K562 (cell line): ENCODE measurements at regions not wholly inside any gene's neighbourhood (a gene's known extent, or its start where the extent isn't known, plus 50 kb on each side); places are given as distances from the start of the nearest gene placed in this dataset.

Experiments
- ATAC-seq: fragments of 200-7000 bp; cut with Tn5 transposase; 3 replicates; pipeline ENCODE4 v1.9.1; 2020; ENCODE audit warnings: moderate library complexity
- BruUV-seq: library from RNA; stranded (reverse); fragments of 400-500 nt; replicated peaks from 2 replicates; lab custom pipeline; 2021; lab: Mats Ljungman, UMichigan
- CTCF ChIA-PET: fragments of 300-600 bp; formaldehyde crosslinking; extraction: SDS; loops from one replicate; lab custom pipeline; 2021; ENCODE audit warnings: low intra/inter-chr PET ratio; lab: Yijun Ruan, JAX
- POLR2A ChIA-PET: fragments of 300-600, 350-650 bp; sonication (Branson Sonifier 250); formaldehyde crosslinking; extraction: SDS; loops from one replicate; lab custom pipeline; 2021; ENCODE audit warnings: antibody characterized with exemption, inconsistent platforms; lab: Yijun Ruan, JAX
- DNase-seq, 4 experiments: peaks; one replicate each; pipeline versions ENCODE4 v3.0.0 to v3.0.0-alpha.2; 2011 to 2018; ENCODE audit warnings: low spot score in 3 of 4, mixed read lengths in 3 of 4; ENCODE audit errors: extremely low read depth in 1 of 4
- FAIRE-seq: peaks from 2 replicates; lab custom pipeline; 2011; peaks lifted over from hg19 to GRCh38; lab: Jason Lieb, UNC
- H2AFZ ChIP-seq: 2 replicates; pipeline ENCODE4 v1.6.0; 2011; ENCODE audit warnings: low read depth, low read length, control low read depth, inconsistent platforms
- H3K27ac ChIP-seq: fragments of 200-600 bp; 3 replicates; pipeline ENCODE4 v1.8.0; 2011; ENCODE audit warnings: low read depth, mild to moderate bottlenecking, control low read depth, inconsistent platforms, low read length, moderate library complexity, mixed read lengths; ENCODE audit errors: extremely low read depth
- H3K27me3 ChIP-seq, 2 experiments: fragments of 300-600 bp in 1 of 2; 2 replicates in 1 of 2; 3 replicates in 1 of 2; pipeline versions ENCODE4 v1.6.0 to v1.8.0; 2011; ENCODE audit warnings: inconsistent platforms in 2 of 2, low read length in 2 of 2, mild to moderate bottlenecking in 1 of 2, mixed read lengths in 1 of 2, moderate library complexity in 1 of 2; ENCODE audit not compliant: control insufficient read depth in 2 of 2, insufficient read depth in 2 of 2
- H3K36me3 ChIP-seq: fragments of 300-600 bp; 3 replicates; pipeline ENCODE4 v1.8.0; 2011; ENCODE audit warnings: mild to moderate bottlenecking, low read length, inconsistent platforms; ENCODE audit not compliant: control insufficient read depth, insufficient read depth
- H3K4me1 ChIP-seq, 2 experiments: fragments of 200-600 bp in 1 of 2; replicated peaks in 1 of 2; 2 replicates in 1 of 2; 3 replicates in 1 of 2; pipeline versions ENCODE4 v1.5.1 to v1.8.0; 2011; ENCODE audit warnings: inconsistent platforms in 2 of 2, low read length in 2 of 2, mild to moderate bottlenecking in 1 of 2, mixed read lengths in 1 of 2, moderate library complexity in 1 of 2; ENCODE audit not compliant: control insufficient read depth in 2 of 2, insufficient read depth in 2 of 2
- H3K4me2 ChIP-seq: 2 replicates; pipeline ENCODE4 v1.6.1; 2011; ENCODE audit warnings: low read length, control low read depth, inconsistent platforms, mixed read lengths; ENCODE audit not compliant: insufficient read depth
- H3K4me3 ChIP-seq: fragments of 200-600 bp; sonication (generic), shearing (Covaris generic); 2 replicates; pipeline ENCODE4 v1.5.1; 2016; ENCODE audit warnings: control low read depth, inconsistent platforms
- H3K79me2 ChIP-seq: fragments of 200-600 bp; 3 replicates; pipeline ENCODE4 v1.8.0; 2011; ENCODE audit warnings: low read length, inconsistent platforms; ENCODE audit not compliant: control insufficient read depth, insufficient read depth
- H3K9ac ChIP-seq, 2 experiments: 2 replicates each; pipeline versions ENCODE4 v1.6.0 to v1.6.1; 2011; ENCODE audit warnings: low read depth in 2 of 2, low read length in 2 of 2, control low read depth in 1 of 2, inconsistent platforms in 1 of 2, mild to moderate bottlenecking in 1 of 2, mixed read lengths in 1 of 2; ENCODE audit not compliant: insufficient read depth in 1 of 2
- H3K9me1 ChIP-seq: one replicate; pipeline ENCODE4 v1.6.0; 2011; ENCODE audit warnings: inconsistent platforms, mild to moderate bottlenecking, low read length, moderate library complexity; ENCODE audit not compliant: control insufficient read depth, insufficient read depth
- H3K9me3 ChIP-seq: replicated peaks from 2 replicates; pipeline ENCODE4 v1.5.1; 2011; ENCODE audit warnings: low read depth, low read length, inconsistent platforms; ENCODE audit not compliant: control insufficient read depth, insufficient read depth
- H4K20me1 ChIP-seq: replicated peaks from 2 replicates; pipeline ENCODE4 v1.6.1; 2011; ENCODE audit warnings: low read length, inconsistent platforms, mixed read lengths; ENCODE audit not compliant: control insufficient read depth, insufficient read depth
- ARHGAP35 ChIP-seq: fragments of 450-650 bp; IDR thresholded peaks from 2 replicates; pipeline ENCODE4 v1.6.1; 2018; ENCODE audit not compliant: partially characterized antibody
- DDX20 ChIP-seq: fragments of 450-650 bp; IDR thresholded peaks from 2 replicates; pipeline ENCODE4 v1.6.1; 2016; ENCODE audit warnings: missing genetic modification characterization, low read depth, mild to moderate bottlenecking, missing compliant biosample characterization, moderate library complexity
- FOXP1 ChIP-seq: sonication (generic); formaldehyde crosslinking; IDR thresholded peaks from 2 replicates; pipeline ENCODE4 v1.8.0; 2022; ENCODE audit warnings: mild to moderate bottlenecking, missing genetic modification reagents
- HNRNPUL1 ChIP-seq: fragments of 200-400 bp; formaldehyde crosslinking; IDR thresholded peaks from 2 replicates; pipeline ENCODE4 v1.6.1; 2017; ENCODE audit warnings: low read length
- PHF20 ChIP-seq: fragments of 450-650 bp; IDR thresholded peaks from 2 replicates; pipeline ENCODE4 v1.6.1; 2018; ENCODE audit not compliant: partially characterized antibody
- TRIM28 ChIP-seq: fragments of 450-650 bp; IDR thresholded peaks from 2 replicates; pipeline ENCODE4 v1.6.1; 2017
- ZKSCAN3 ChIP-seq: fragments of 250-450 bp; sonication (Bioruptor Pico); IDR thresholded peaks from 2 replicates; pipeline ENCODE4 v1.4.0; 2020
- ZNF23 ChIP-seq: fragments of 250-450 bp; sonication (Bioruptor Pico); IDR thresholded peaks from 2 replicates; pipeline ENCODE4 v1.4.0; 2020; ENCODE audit warnings: mild to moderate bottlenecking
- ZNF436 ChIP-seq: fragments of 250-450, 450-650 bp; sonication (Bioruptor Pico); formaldehyde crosslinking; IDR thresholded peaks from 2 replicates; pipeline ENCODE4 v1.7.0; 2020; ENCODE audit warnings: mild to moderate bottlenecking
- ZNF589 ChIP-seq: fragments of 200-800 bp; sonication (Bioruptor generic); IDR thresholded peaks from 2 replicates; pipeline ENCODE4 v1.6.1; 2016; ENCODE audit warnings: low read depth, missing genetic modification characterization, missing compliant biosample characterization
- WGBS: fragments of 100-300 bp; shearing (Covaris generic); methylation state at CpG from one replicate; pipeline ENCODE4 v1.1.6; 2016; ENCODE audit warnings: low coverage, mixed read lengths; ENCODE audit not compliant: insufficient coverage; ENCODE audit errors: missing lambda C conversion rate; 5-methylcytosine and 5-hydroxymethylcytosine counted together
- in situ Hi-C: fragments of 300-500 bp; cut with MboI; formaldehyde crosslinking; loops from 4 replicates; pipeline ENCODE4 v1.15.0; 2018; ENCODE audit warnings: inconsistent platforms, mixed read lengths
- intact Hi-C: fragments of 100-400 bp; cut with micrococcal nuclease; formaldehyde crosslinking; loops from 2 replicates; pipeline ENCODE4 v1.14.2; 2022
- TF ChIP-seq, protein P1 (sequence below), 2 experiments: fragments of 450-650 bp; conservative IDR thresholded peaks; 2 replicates each; pipeline ENCODE4 v1.6.1; 2017; ENCODE audit warnings: mild to moderate bottlenecking in 2 of 2, moderate library complexity in 2 of 2
- TF ChIP-seq, protein P2 (sequence below): fragments of 250-450 bp; sonication (Bioruptor Pico); IDR thresholded peaks from 2 replicates; pipeline ENCODE4 v1.8.0; 2021; ENCODE audit warnings: moderate library complexity, mild to moderate bottlenecking, inconsistent platforms

DNA sequence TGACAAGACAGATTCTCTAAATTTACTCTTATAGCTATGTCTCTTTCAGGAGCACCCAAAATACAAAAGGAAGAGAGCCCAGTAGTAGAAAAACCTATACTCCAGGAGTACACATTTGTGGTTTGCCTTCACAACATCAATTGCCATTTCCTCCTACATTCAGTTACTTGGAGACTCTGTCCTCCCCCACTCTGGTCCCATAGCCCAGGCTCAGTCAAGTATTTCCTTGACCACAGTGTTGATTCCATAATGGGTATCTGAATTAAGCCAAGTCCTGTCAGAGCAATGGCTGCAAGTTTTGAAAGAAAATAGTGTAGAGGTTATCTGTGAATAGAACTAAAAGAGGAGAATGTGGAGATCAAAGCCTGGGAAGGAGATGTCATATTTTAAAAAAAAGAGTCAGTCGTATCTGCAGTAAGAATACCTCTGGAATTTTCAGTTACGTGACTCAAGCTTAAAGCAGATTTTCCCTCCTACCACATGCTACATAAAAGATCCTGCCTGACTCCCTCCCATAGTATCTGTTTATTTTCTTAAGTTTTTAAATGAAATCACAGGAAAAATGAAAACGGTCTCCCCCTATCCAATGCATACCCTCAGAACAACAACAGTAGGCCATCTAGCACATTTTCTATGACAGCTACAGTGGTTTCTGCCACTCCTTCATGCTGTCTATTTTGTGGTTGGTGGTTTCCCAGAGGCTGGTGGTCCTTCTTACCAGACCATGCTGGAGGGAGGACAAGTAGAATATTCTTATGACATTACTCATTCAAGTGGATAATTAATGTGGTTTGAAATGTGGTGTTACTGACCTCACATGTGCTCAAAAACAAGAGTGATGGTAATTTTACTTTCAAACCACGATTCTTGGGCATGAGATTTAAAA, 249.7 kb upstream of the TMEM161B start:
- Histone ChIP-seq H3K27ac (no peak overlapping the region), H3K36me3 (no peaks in the 10 kb centered on the region), H2AFZ (no peak overlapping the region), H4K20me1 (no peaks in the 10 kb centered on the region), H3K9me3 (no peaks in the 10 kb centered on the region), H3K27me3 (no peaks in the 10 kb centered on the region), H3K4me2 (no peak overlapping the region), H3K9me1 (no peaks in the 10 kb centered on the region), H3K9ac (no peak overlapping the region)
- CTCF ChIA-PET: interaction anchor here (0.7 kb wide), 1 partner anchor 9 kb away, joined by 3 read pairs; no protein-coding TSS in a partner anchor
- peak; percentile 15 for FAIRE-seq
- in situ Hi-C loops: no loop called here
- BruUV-seq: no TSS peak
- WGBS: 0% methylated on average over 4 of the region's 4 CpGs
- no peak for DNase-seq
- no peak for ATAC-seq
- no peak for TF ChIP-seq HNRNPUL1
- TF ChIP-seq ZNF589: no peak
- TF ChIP-seq ZNF23 (CRISPR knock-in tag): no peak
- TF ChIP-seq ZNF436: no peak
- no peak for TF ChIP-seq DDX20
- no peak for TF ChIP-seq ARHGAP35
- no peak for TF ChIP-seq ZKSCAN3
- TF ChIP-seq, protein P1, sequence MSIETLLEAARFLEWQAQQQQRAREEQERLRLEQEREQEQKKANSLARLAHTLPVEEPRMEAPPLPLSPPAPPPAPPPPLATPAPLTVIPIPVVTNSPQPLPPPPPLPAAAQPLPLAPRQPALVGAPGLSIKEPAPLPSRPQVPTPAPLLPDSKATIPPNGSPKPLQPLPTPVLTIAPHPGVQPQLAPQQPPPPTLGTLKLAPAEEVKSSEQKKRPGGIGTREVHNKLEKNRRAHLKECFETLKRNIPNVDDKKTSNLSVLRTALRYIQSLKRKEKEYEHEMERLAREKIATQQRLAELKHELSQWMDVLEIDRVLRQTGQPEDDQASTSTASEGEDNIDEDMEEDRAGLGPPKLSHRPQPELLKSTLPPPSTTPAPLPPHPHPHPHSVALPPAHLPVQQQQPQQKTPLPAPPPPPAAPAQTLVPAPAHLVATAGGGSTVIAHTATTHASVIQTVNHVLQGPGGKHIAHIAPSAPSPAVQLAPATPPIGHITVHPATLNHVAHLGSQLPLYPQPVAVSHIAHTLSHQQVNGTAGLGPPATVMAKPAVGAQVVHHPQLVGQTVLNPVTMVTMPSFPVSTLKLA (conservative IDR thresholded peaks at IDR 0.05): no peak
- no peak for TF ChIP-seq PHF20
- TF ChIP-seq TRIM28: no peak
- TF ChIP-seq FOXP1: no peak
- TF ChIP-seq, protein P2, sequence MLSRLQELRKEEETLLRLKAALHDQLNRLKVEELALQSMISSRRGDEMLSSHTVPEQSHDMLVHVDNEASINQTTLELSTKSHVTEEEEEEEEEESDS (CRISPR knock-in tag): no peak
- TF ChIP-seq, all 486 proteins: peak for 0
- POLR2A ChIA-PET: no interaction called here
- Histone ChIP-seq H3K79me2 (no peaks in the 10 kb centered on the region), H3K4me3 (no peak overlapping the region), H3K4me1 (no peaks in the 10 kb centered on the region)
- intact Hi-C loops: no loop called here
